ENCODE measurements at regions not wholly inside any gene's neighbourhood (a gene's known extent, or its start where the extent isn't known, plus 50 kb on each side); places are given as distances from the start of the nearest gene placed in this dataset.
A peak's percentile ranks its signal among the peaks of the same experiment; 100 is the strongest.

DNA sequence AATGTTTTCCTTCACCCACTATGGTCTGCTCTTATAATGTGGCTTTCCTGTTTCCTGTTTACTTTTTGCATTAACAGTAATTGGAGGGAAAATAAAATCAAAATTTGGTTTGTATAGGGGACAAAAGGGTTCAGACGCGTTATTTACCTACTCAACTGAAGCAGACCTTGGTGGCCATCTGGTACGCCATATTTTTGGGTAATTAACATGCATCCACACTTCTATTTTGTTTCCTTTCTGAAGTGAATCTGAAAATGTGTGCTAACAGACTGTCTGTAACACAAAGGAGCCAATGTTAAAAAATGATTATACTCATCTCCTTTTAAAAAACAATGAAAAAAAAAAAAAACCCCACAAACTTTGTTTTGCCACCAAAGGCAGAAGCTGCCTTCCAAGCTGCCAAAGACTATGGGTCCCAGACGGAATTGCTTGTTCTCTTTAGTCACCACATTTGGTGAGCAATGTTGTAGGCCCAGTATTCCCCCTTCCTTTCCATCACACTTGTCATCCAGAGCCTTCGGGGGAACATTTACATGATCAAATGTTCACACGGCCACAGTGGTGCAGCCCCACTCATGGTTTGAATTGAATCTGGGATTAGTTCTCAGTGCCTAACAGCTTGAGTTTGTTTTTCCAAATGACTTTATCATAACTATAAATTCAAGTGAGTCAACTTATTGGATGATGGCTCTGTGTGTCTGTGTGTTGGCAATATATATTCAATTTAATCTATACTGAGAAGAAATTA is 323.7 kb upstream of the CD180 start:
- Histone ChIP-seq H2AFZ (replicated peaks) (peak overlapping the region; percentile 14), H3K9ac (no peak overlapping the region), H3K36me3 (no peaks in the 10 kb centered on the region), H4K20me1 (ENCODE audit: low read depth) (no peaks in the 10 kb centered on the region), H3K4me1 (no peaks in the 10 kb centered on the region), H3K9me3 (ENCODE audit: low read depth) (peaks cover under 1% of the 10 kb centered on the region), H3K4me2 (no peak overlapping the region), H3F3A (ENCODE audit: low read depth) (no peaks in the 10 kb centered on the region), H3K27me3 (no peaks in the 10 kb centered on the region), H3K27ac (no peak overlapping the region), H3K4me3 (no peak overlapping the region), H3K79me2 (ENCODE audit: low read depth) (no peaks in the 10 kb centered on the region)
- Mint-ChIP-seq H3K9me3 (peaks cover 7% of the 10 kb centered on the region), H3K4me3 (no peak overlapping the region), H3K36me3 (no peaks in the 10 kb centered on the region), H3K27me3 (ENCODE audit: insufficient read depth, low read depth) (peaks cover 5% of the 10 kb centered on the region), H3K4me1 (peaks cover 6% of the 10 kb centered on the region), H3K27ac (no peak overlapping the region)
- TF ChIP-seq, protein P1, sequence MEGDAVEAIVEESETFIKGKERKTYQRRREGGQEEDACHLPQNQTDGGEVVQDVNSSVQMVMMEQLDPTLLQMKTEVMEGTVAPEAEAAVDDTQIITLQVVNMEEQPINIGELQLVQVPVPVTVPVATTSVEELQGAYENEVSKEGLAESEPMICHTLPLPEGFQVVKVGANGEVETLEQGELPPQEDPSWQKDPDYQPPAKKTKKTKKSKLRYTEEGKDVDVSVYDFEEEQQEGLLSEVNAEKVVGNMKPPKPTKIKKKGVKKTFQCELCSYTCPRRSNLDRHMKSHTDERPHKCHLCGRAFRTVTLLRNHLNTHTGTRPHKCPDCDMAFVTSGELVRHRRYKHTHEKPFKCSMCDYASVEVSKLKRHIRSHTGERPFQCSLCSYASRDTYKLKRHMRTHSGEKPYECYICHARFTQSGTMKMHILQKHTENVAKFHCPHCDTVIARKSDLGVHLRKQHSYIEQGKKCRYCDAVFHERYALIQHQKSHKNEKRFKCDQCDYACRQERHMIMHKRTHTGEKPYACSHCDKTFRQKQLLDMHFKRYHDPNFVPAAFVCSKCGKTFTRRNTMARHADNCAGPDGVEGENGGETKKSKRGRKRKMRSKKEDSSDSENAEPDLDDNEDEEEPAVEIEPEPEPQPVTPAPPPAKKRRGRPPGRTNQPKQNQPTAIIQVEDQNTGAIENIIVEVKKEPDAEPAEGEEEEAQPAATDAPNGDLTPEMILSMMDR (IDR thresholded peaks at IDR 0.05) = no peak
- TF ChIP-seq EZH2phosphoT487 (IDR thresholded peaks at IDR 0.05) = no peak
- no peak for TF ChIP-seq EZH2 (IDR thresholded peaks at IDR 0.05)
- no peak for DNase-seq (ENCODE audit: low spot score)

DNA sequence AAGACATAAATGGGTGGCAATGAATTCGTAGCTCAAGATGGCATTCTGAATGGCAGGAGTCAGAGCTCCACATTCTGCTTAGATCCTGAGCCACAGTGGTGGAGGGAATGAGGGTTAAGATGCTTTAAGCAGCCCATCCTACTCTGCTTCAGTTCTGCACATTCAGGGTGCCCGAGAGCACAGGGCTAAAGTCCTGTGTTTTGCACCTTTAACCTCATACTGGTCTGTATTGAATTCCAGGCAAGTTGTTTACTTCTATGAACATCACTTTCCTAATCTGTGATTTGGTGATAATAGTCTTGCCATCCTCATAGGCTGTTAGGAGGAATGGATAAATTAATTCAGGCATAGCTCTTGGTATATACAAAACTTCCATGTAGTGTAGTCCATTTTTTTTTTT is 321.6 kb upstream of the CD180 start:
- peaks cover 6% of the 10 kb centered on the region for H3K9me3 Mint-ChIP-seq
- peaks cover 3% of the 10 kb centered on the region for H3K4me1 ChIP-seq
- H3K9me3 ChIP-seq (ENCODE audit: low read depth) = no peaks in the 10 kb centered on the region
- DNase-seq (ENCODE audit: low spot score) = no peak
- H3K4me3 ChIP-seq = no peak overlapping the region
- no peak overlapping the region for H3K4me3 Mint-ChIP-seq
- H3K9ac ChIP-seq = no peak overlapping the region
- H3K4me1 Mint-ChIP-seq = peaks cover 6% of the 10 kb centered on the region
- H3K27ac ChIP-seq = no peak overlapping the region
- no peaks in the 10 kb centered on the region for H4K20me1 ChIP-seq (ENCODE audit: low read depth)
- H2AFZ ChIP-seq (replicated peaks) = no peak overlapping the region
- TF ChIP-seq EZH2phosphoT487 (IDR thresholded peaks at IDR 0.05) (no peak), EZH2 (IDR thresholded peaks at IDR 0.05) (no peak)
- TF ChIP-seq, protein P1 (IDR thresholded peaks at IDR 0.05) = no peak
- H3K36me3 ChIP-seq = no peaks in the 10 kb centered on the region
- H3K79me2 ChIP-seq (ENCODE audit: low read depth) = no peaks in the 10 kb centered on the region
- H3K27me3 ChIP-seq = no peaks in the 10 kb centered on the region
- no peak overlapping the region for H3K27ac Mint-ChIP-seq
- peaks cover 2% of the 10 kb centered on the region for H3K36me3 Mint-ChIP-seq
- no peaks in the 10 kb centered on the region for H3F3A ChIP-seq (ENCODE audit: low read depth)
- H3K27me3 Mint-ChIP-seq (ENCODE audit: insufficient read depth, low read depth) = peaks cover 8% of the 10 kb centered on the region
- no peak overlapping the region for H3K4me2 ChIP-seq

DNA sequence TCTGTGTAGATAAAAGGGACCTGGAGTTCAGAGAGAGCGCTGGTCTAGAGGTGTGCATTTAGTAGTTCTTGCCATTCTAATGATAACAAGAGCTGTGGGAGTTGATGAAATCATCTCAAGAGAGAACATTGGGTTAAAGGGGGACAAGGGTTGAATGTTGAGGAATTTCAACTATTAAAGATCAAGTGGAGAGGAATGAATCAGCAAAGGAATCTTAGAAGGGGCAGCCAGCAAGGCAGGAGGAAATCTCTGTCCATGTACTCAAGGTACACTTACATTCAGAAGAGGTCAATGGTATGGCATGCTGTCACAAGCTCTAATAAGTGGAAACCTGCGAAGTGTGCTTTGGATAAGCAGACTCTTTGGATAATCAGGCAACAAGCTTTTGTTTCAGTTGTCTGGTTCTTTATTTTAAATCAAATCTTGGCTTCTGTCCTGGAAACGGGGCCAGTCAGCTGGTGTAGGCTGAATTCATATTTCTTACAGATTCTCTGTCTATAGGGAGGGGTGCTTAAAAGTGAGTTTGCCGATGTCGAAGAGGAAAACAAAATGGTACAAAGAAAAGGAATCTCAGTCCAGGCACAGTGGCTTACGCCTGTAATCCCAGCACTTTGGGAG is 320.5 kb upstream of the CD180 start:
- Histone ChIP-seq H2AFZ (replicated peaks) (no peak overlapping the region), H3K4me2 (no peak overlapping the region), H3K36me3 (no peaks in the 10 kb centered on the region), H3K9ac (no peak overlapping the region), H3K27me3 (no peaks in the 10 kb centered on the region), H3K4me3 (no peak overlapping the region), H4K20me1 (ENCODE audit: low read depth) (no peaks in the 10 kb centered on the region), H3K9me3 (ENCODE audit: low read depth) (no peaks in the 10 kb centered on the region), H3F3A (ENCODE audit: low read depth) (no peaks in the 10 kb centered on the region), H3K27ac (no peak overlapping the region), H3K79me2 (ENCODE audit: low read depth) (no peaks in the 10 kb centered on the region), H3K4me1 (peaks cover 3% of the 10 kb centered on the region)
- Mint-ChIP-seq H3K36me3 (peaks cover 2% of the 10 kb centered on the region), H3K27ac (no peak overlapping the region), H3K4me1 (peaks cover 2% of the 10 kb centered on the region), H3K4me3 (no peak overlapping the region), H3K9me3 (peaks cover 6% of the 10 kb centered on the region), H3K27me3 (ENCODE audit: insufficient read depth, low read depth) (peaks cover 8% of the 10 kb centered on the region)
- TF ChIP-seq, protein P1 (IDR thresholded peaks at IDR 0.05) = no peak
- TF ChIP-seq EZH2 (IDR thresholded peaks at IDR 0.05) (no peak), EZH2phosphoT487 (IDR thresholded peaks at IDR 0.05) (no peak)
- no peak for DNase-seq (ENCODE audit: low spot score)

All from neural progenitor cell (in vitro differentiated cells).